Stomach (tissue), 4 donors: ENCODE measurements at regions not wholly inside any gene's neighbourhood (a gene's known extent, or its start where the extent isn't known, plus 50 kb on each side); places are given as distances from the start of the nearest gene placed in this dataset.

Experiments
- CTCF ChIP-seq, 7 experiments: fragments of 450-650 bp in 4 of 7; fragments of 200-600 bp in 3 of 7; sonication (generic) in 3 of 7; IDR thresholded peaks; one replicate each; pipeline ENCODE4 v1.5.1; 2016 to 2019; ENCODE audit warnings: antibody characterized with exemption in 7 of 7, control low read depth in 2 of 7, mild to moderate bottlenecking in 1 of 7
- POLR2A ChIP-seq, 4 donors: fragments of 450-650 bp; IDR thresholded peaks; one replicate each; pipeline ENCODE4 v1.6.1; 2016; ENCODE audit warnings: antibody characterized with exemption in 4 of 4, control low read depth in 2 of 4, mild to moderate bottlenecking in 1 of 4, moderate library complexity in 1 of 4

GRCh38 chr3:86658876-86659275, 332.1 kb downstream of the VGLL3 start:
- no peak for TF ChIP-seq CTCF (IDR thresholded peaks at IDR 0.05)
- TF ChIP-seq POLR2A (IDR thresholded peaks at IDR 0.05) = no peak
